Pancreas (tissue), 10 donors: ENCODE measurements at regions not wholly inside any gene's neighbourhood (a gene's known extent, or its start where the extent isn't known, plus 50 kb on each side); places are given as distances from the start of the nearest gene placed in this dataset.
A peak's percentile ranks its signal among the peaks of the same experiment; 100 is the strongest.

Experiments
- ATAC-seq, 4 donors: fragments of 200-7000 bp; cut with Tn5 transposase; one replicate each; pipeline versions ENCODE4 v1.8.0 to v1.9.1; 2020; ENCODE audit warnings: mild to moderate bottlenecking in 4 of 4, moderate library complexity in 4 of 4
- DNase-seq, 6 donors: peaks; one replicate each; pipeline ENCODE4 v3.0.0-alpha.2; 2020
- FAIRE-seq: peaks from 2 replicates; lab custom pipeline; 2012; peaks lifted over from hg19 to GRCh38; lab: Jason Lieb, UNC
- H3K27ac ChIP-seq, 4 donors: fragments of 200-600 bp; sonication (generic); 1 replicate in 3 of 4; 2 replicates in 1 of 4; pipeline versions ENCODE4 v1.5.0 to v1.8.0; 2020
- H3K27me3 ChIP-seq, 4 donors: fragments of 200-600 bp; one replicate each; pipeline ENCODE4 v1.8.0; 2021
- H3K36me3 ChIP-seq, 3 donors: fragments of 200-600 bp; sonication (generic) in 1 of 3; one replicate each; pipeline versions ENCODE4 v1.5.0 to v1.8.0; 2020 to 2021
- H3K4me1 ChIP-seq, 3 donors: fragments of 200-600 bp; one replicate each; pipeline ENCODE4 v1.8.0; 2021
- H3K4me3 ChIP-seq, 4 donors: fragments of 200-600 bp; sonication (generic) in 2 of 4; one replicate each; pipeline versions ENCODE4 v1.5.0 to v1.8.0; 2020 to 2021
- H3K9me3 ChIP-seq, 4 donors: fragments of 200-600 bp; one replicate each; pipeline ENCODE4 v1.8.0; 2021
- CTCF ChIP-seq, 4 donors: fragments of 200-600 bp; sonication (generic) in 3 of 4; IDR thresholded peaks; one replicate each; pipeline versions ENCODE4 v1.5.0 to v1.8.0; 2021; ENCODE audit warnings: antibody characterized with exemption in 4 of 4
- WGBS, 2 donors: extraction: QIAGEN DNeasy Blood & Tissue Kit; methylation state at CpG; one replicate each; pipeline ENCODE4 v1.1.7; 2013; 5-methylcytosine and 5-hydroxymethylcytosine counted together
- intact Hi-C, 3 donors: fragments of 100-400 bp; cut with DNase I; formaldehyde crosslinking; loops; one replicate each; pipeline versions ENCODE4 v1.11.1 to v1.14.2; 2022
- donor health status: healthy with polysubstance abuse.
- donor health status: DM: no; HTN: no; CAD: no; lungs with moderate emphysema.
- donor health status: DM: no; HTN: no; CAD: no.
- donor health status: control.
- donor health status: control.
- donor health status: Bipolar disorder and iron deficiency.
- donor health status: DM: yes; HTN: yes; CAD: no.
- donor health status: DM: no; HTN: no; CAD: no.
- donor health status: DM: no; HTN: no; CAD: no.
- donor health status: DM: yes; HTN: yes; CAD: no.

GRCh38 chr2:196247976-196248280 is 76.5 kb upstream of the STK17B start:
- no peak for TF ChIP-seq CTCF (IDR thresholded peaks at IDR 0.05)
- no peak overlapping the region for H3K4me3 ChIP-seq
- WGBS, 2 donors = 54 to 77% methylated on average over 3 of the region's 3 CpGs

GRCh38 chr2:196248467-196249094 is 77.2 kb upstream of the STK17B start:
- Histone ChIP-seq H3K27me3 (no peaks in the 10 kb centered on the region), H3K4me1 (peaks cover 0 to 3% (median 0%) of the 10 kb centered on the region in 3 donors), H3K36me3 (no peaks in the 10 kb centered on the region), H3K27ac (no peak overlapping the region), H3K4me3 (no peak overlapping the region), H3K9me3 (no peaks in the 10 kb centered on the region)
- DNase-seq (no peak), ATAC-seq (no peak), FAIRE-seq (no peak)
- no peak for TF ChIP-seq CTCF (IDR thresholded peaks at IDR 0.05)
- intact Hi-C loops = no loop called here
- 36 to 57% methylated on average over 1 of the region's 1 CpG for WGBS, 2 donors

More at GRCh38 chr2:196247976-196248280, 76.5 kb upstream of the STK17B start:
- no peaks in the 10 kb centered on the region for H3K9me3 ChIP-seq
- intact Hi-C loops = no loop called here
- ATAC-seq (no peak), FAIRE-seq (no peak), DNase-seq (no peak)
- H3K36me3 ChIP-seq = no peaks in the 10 kb centered on the region
- peaks cover 0 to 3% (median 0%) of the 10 kb centered on the region in 3 donors for H3K4me1 ChIP-seq
- no peak overlapping the region for H3K27ac ChIP-seq
- no peaks in the 10 kb centered on the region for H3K27me3 ChIP-seq

- no peak for ATAC-seq
- DNase-seq = no peak
- TF ChIP-seq CTCF (IDR thresholded peaks at IDR 0.05) = no peak
- Histone ChIP-seq H3K4me3 (no peak overlapping the region), H3K9me3 (no peaks in the 10 kb centered on the region), H3K36me3 (no peaks in the 10 kb centered on the region), H3K27me3 (no peaks in the 10 kb centered on the region), H3K4me1 (peaks cover 0 to 3% (median 0%) of the 10 kb centered on the region in 3 donors), H3K27ac (no peak overlapping the region)
- intact Hi-C loops = no loop called here
- 32 to 44% methylated on average over 1 of the region's 1 CpG for WGBS, 2 donors
- FAIRE-seq = no peak
Measured at GRCh38 chr2:196249171-196249570, 77.8 kb upstream of the STK17B start.

GRCh38 chr2:196249860-196250259 is 78.5 kb upstream of the STK17B start:
- DNase-seq = no peak
- intact Hi-C loops = no loop called here
- peak in 1 of 4 donors; percentile 39 for ATAC-seq

More at GRCh38 chr2:196249860-196250259, 78.5 kb upstream of the STK17B start:
- no peak for TF ChIP-seq CTCF (IDR thresholded peaks at IDR 0.05)
- WGBS, 2 donors = 53 to 62% methylated on average over 3 of the region's 3 CpGs
- Histone ChIP-seq H3K4me3 (no peak overlapping the region), H3K4me1 (peaks cover 0 to 3% (median 0%) of the 10 kb centered on the region in 3 donors), H3K36me3 (no peaks in the 10 kb centered on the region), H3K27me3 (no peaks in the 10 kb centered on the region), H3K9me3 (no peaks in the 10 kb centered on the region), H3K27ac (no peak overlapping the region)
- no peak for FAIRE-seq
